ENCODE measurements at regions not wholly inside any gene's neighbourhood (a gene's known extent, or its start where the extent isn't known, plus 50 kb on each side); places are given as distances from the start of the nearest gene placed in this dataset.

DNA sequence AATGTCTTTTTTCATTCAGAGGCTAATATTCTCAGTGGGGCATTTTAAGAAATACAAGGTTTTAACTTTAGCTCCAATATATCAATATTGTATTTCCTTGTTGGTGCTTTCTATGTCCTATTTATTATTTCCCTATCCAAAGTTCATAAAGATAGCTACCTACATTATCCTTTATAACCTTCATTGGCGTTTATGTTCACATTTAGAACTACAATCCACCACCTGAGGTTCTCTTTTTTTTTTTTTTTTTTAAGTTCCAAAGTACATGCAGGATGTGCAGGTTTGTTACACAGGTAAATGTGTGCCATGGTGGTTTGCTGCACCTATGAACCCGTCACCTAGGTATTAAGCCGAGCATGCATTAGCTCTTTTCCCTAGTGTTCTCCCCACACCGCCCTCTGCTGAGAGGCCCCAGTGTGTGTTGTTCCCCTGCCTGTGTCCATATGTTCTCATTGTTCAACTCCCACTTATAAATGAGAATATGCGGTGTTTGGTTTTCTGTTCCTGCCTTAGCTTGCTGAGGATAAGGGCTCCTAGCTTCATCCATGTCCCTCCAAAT, 694.6 kb downstream of the SUCLG1 start:
- no peak for DNase-seq (ENCODE audit: low spot score)
- Histone ChIP-seq H3K27ac (no peak overlapping the region), H3K4me3 (no peak overlapping the region)
- TF ChIP-seq, protein P1, sequence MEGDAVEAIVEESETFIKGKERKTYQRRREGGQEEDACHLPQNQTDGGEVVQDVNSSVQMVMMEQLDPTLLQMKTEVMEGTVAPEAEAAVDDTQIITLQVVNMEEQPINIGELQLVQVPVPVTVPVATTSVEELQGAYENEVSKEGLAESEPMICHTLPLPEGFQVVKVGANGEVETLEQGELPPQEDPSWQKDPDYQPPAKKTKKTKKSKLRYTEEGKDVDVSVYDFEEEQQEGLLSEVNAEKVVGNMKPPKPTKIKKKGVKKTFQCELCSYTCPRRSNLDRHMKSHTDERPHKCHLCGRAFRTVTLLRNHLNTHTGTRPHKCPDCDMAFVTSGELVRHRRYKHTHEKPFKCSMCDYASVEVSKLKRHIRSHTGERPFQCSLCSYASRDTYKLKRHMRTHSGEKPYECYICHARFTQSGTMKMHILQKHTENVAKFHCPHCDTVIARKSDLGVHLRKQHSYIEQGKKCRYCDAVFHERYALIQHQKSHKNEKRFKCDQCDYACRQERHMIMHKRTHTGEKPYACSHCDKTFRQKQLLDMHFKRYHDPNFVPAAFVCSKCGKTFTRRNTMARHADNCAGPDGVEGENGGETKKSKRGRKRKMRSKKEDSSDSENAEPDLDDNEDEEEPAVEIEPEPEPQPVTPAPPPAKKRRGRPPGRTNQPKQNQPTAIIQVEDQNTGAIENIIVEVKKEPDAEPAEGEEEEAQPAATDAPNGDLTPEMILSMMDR (IDR thresholded peaks at IDR 0.05): no peak

DNA sequence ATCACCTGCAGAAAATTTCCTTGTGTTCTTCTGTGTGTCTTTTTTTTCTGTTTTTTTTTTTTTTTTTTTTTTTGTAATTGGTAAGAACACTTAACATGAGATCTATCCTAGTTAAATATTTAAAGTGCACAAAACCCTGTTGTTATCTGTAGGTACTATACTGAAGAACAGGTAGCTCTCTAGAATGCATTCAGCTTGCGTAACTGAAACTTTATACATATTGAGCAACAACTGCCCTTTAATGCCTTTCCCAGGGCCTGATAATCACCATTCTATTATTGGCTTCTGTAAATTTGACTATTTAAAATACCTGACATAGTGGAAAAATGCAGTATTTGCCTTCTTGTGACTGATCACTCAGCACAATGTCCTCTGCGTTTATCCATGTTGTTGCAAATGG, 701.8 kb downstream of the SUCLG1 start:
- Histone ChIP-seq H3K27ac (no peak overlapping the region), H3K4me3 (no peak overlapping the region)
- DNase-seq (ENCODE audit: low spot score): no peak
- TF ChIP-seq, protein P1 (IDR thresholded peaks at IDR 0.05): no peak

DNA sequence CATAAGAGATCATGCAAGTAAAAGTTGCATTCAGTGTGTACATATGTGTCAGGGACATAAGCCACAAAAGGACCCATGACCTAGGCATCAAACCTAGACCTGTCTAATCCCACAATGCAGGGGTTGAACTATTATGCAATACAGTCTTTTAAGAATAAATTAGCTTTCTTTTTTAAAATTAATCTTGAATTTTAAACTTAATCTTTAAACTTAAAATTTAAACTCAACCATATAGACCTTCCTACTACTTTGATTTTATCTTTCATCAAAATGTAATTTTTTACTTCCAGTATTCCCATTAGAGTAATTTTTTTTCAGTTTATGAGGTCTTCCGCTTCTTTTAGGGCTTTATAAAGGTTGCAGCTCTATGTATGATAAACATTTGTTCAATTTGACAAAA, 702.9 kb downstream of the SUCLG1 start:
- DNase-seq (ENCODE audit: low spot score): no peak
- no peak overlapping the region for H3K27ac ChIP-seq
- H3K4me3 ChIP-seq: no peak overlapping the region
- TF ChIP-seq, protein P1 (IDR thresholded peaks at IDR 0.05): no peak

DNA sequence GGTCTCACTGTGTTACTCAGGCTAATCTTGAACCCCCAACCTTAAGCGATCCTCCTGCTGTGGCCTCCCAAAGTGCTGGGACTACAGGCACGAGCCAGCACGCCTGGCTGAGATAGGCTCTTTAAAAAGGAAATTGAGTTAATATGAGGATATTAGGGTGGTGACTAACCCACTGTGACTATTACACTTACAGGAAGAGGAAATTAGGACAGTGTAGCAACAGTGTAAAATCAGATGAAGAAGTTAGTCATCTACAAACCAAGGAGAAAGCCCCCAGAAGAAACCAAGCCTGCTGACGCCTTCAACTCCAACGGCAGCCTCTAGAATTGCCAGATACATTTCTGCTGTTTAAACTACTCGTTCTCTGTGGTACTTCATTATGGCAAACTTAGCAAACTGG, 711.9 kb downstream of the SUCLG1 start:
- TF ChIP-seq, protein P1 (IDR thresholded peaks at IDR 0.05): no peak
- Histone ChIP-seq H3K27ac (no peak overlapping the region), H3K4me3 (no peak overlapping the region)
- DNase-seq (ENCODE audit: low spot score): no peak

DNA sequence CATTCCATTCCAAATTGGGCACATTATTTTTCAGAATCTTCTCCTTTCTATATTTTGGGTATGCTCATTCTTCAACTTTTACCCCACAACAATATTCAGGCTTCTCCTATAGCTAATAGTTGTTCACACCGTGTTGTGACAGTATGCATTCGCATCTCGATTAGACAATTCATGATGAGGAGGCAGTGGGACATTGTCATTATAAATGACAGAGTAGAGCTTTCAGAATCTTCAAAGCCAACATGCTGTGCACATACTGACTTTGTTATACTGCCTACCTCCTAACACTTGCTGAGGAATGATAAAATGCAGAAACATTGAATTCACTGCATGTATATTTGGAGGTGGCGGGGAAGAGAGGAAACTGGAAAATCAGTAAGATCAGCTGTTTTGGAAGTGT, 714.2 kb downstream of the SUCLG1 start:
- DNase-seq (ENCODE audit: low spot score): no peak
- TF ChIP-seq, protein P1 (IDR thresholded peaks at IDR 0.05): no peak
- Histone ChIP-seq H3K27ac (no peak overlapping the region), H3K4me3 (no peak overlapping the region)

DNA sequence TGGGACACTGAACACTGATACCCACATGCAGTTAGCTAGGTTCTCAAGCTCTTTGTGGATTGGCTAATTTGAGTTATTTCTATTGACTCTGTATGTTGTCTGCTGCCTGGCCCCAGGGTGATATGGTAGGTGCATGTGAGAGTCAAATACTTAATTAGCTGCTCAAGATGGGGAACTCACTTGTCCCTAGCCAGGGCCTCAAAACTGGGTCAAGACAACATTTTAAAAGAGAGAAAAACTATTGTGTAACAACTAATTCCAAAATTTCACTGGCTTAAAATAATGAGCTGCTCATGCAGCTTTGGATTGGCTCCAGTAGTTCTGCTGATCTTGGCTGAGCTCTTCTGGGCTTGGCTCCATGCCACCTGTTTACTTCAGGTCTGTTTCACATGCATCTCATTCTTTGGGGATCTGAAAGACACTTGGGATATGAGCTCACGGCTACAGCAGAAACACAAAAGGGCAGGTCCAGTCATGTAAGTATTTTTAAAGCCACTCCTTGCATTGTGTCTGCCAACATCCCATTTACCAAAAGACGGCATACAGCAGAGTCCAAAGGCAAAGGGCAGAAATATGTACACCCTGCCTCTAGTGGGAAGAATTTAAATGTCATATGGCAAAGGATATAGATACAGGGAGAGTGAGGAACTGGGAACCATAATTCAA, 716.8 kb downstream of the SUCLG1 start:
- no peak for DNase-seq (ENCODE audit: low spot score)

More for the DNA sequence above, 716.8 kb downstream of the SUCLG1 start:
- Histone ChIP-seq H3K27ac (no peak overlapping the region), H3K4me3 (no peak overlapping the region)
- TF ChIP-seq, protein P1 (IDR thresholded peaks at IDR 0.05): no peak

Measured in coronary artery (tissue), 2 donors.